Islet of Langerhans (tissue), 1 donor: ENCODE measurements at regions not wholly inside any gene's neighbourhood (a gene's known extent, or its start where the extent isn't known, plus 50 kb on each side); places are given as distances from the start of the nearest gene placed in this dataset.
A peak's percentile ranks its signal among the peaks of the same experiment; 100 is the strongest.
"Not testable (repeated sequence)": the region's sequence is repeated elsewhere in the genome, so short reads cannot be mapped to it uniquely, and the experiment has no call there.

ENCODE experiments used
- FAIRE-seq: peaks from one replicate; lab custom pipeline; 2011; peaks lifted over from hg19 to GRCh38; lab: Jason Lieb, UNC

DNA sequence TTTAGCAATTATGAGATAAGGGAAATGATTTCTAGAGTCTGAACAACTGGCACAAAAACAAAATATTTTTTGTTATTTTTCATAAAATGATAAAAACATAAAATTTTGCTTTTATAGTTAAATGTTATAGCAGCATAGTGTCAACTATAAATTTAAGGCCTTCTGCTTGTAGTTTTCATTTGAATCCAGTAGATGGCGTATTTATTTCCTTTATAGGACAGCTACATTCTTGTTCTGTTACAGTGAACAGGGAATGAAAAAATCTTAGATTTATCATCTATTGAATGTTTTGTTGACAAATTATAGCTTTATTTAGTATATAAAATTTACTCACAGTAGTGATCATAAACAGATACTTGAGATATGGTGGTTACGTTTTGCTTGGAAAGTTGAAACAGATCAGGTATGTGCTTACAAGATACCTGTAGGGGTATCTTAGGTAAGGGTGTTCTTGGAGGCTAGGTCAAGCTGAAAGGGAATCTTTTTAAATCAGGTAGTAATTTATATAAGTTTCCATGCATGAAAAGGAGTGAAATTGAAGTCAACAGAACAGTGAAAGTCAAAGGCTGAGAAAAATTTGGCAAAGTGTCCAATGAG, 239.3 kb upstream of the GRIN3A start:
- peak; percentile 99 for FAIRE-seq

DNA sequence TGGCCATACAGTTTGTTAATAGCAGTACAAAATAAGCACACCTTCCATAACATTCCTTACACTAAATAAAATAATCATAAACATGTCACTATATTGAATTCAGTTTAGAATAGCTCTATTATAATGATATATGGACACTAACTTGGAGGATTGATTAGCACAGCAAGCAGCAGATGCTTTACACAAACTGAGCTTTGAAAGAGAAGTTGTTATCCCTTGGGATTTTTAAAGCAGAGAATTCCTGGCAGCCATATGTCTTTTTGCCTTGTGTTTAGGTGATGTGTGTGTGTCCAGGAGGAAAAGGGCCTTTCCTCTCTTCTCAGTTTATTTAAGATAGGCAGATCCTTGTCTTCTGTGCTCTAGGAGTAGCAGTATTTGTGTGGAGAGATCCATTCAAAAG, 232.2 kb upstream of the GRIN3A start:
- FAIRE-seq = no peak

- no peak for FAIRE-seq
Observed at GRCh38 chr9:101968392-101968791, 229.9 kb upstream of the GRIN3A start.

- FAIRE-seq = no peak
Observed at GRCh38 chr9:101966691-101967090, 228.2 kb upstream of the GRIN3A start.

DNA sequence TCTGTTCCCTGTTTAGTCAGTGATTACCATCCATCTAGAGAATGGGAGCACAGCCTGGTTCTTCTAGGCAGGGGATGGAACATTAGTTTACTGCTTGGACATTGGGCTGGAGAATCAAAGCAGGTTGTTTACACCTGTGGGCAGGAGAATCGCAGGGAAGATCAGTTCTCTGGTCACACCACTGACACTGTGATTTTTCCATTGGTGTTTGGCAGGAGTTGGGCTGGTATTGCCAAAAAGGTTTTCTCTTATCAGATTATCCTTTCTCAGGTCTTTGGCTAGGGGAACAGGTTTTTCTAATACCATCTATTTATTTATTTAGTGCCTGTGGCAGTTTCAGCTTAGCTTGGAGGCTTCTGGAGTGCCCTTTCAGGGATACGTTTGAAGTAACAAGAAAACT, 219.3 kb upstream of the GRIN3A start:
- FAIRE-seq = no peak

- FAIRE-seq = no peak
Observed at GRCh38 chr9:101951598-101951997, 213.2 kb upstream of the GRIN3A start.

DNA sequence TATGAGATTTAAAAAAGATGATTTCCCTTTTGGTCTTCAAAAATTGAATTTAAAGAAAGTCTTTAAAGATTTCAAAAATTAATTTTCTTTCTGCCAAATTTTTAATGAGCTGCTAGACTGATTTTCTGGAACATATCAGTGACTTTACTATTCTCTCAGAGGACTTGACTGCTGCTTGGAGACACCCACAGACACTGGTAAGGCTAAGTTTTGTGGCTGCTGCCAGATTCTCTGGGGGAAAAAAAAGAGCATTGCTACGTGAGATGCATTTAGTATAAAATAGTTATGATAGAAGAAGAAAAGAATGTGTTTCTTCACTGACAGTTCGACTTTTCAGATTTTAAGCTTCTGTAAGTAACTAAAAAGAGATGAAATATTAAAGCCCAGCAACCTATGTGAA, 193.3 kb upstream of the GRIN3A start:
- FAIRE-seq = no peak

- no peak for FAIRE-seq
Observed at GRCh38 chr9:101930783-101931182, 192.3 kb upstream of the GRIN3A start.

- FAIRE-seq = no peak
Observed at GRCh38 chr9:101925498-101925897, 187.1 kb upstream of the GRIN3A start.

GRCh38 chr9:101923451-101923850, 185.0 kb upstream of the GRIN3A start:
- no peak for FAIRE-seq

GRCh38 chr9:101916948-101917347, 178.5 kb upstream of the GRIN3A start:
- FAIRE-seq = not testable (repeated sequence)

GRCh38 chr9:101915482-101915881, 177.0 kb upstream of the GRIN3A start:
- no peak for FAIRE-seq

- FAIRE-seq = peak; percentile 5
Observed at GRCh38 chr9:101912698-101913097, 174.3 kb upstream of the GRIN3A start.

DNA sequence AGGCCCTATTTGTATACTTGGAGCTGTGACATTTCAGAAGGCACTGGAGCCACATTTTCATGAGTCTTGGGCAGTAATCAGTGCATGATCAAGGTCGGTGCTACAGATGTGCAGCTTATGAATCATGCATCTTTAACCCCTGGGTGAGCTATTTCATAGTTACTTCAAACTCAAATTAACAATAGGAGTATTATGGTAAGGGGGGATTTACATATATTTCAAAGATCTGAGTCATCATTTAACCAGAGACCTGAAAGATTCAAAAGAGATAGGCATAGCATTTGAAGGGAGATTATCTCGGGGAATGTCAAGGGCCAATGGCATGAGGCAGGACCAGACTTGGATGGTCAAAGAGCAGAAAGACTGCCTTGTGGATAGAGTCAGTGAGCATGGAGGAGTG, 169.0 kb upstream of the GRIN3A start:
- FAIRE-seq = no peak

DNA sequence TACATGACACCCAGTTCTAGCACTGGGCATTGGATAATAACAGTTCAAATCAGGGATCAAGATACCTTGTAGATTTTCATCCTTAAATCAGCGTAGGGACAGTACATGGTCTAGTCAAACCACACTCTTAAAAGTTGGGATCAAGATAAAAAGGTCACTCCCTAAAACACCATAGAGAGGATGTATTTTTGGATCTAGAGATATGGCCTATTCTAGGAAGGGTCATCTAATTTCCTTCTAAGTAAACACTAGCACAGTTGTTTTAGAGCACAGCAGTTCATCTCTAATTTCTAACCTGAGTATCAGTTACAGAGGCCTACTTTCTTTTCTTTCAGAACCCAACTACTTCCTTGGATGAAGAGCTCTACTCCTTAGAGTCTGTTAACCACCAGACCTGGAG, 166.4 kb upstream of the GRIN3A start:
- no peak for FAIRE-seq

GRCh38 chr9:101902051-101902450, 163.6 kb upstream of the GRIN3A start:
- no peak for FAIRE-seq

DNA sequence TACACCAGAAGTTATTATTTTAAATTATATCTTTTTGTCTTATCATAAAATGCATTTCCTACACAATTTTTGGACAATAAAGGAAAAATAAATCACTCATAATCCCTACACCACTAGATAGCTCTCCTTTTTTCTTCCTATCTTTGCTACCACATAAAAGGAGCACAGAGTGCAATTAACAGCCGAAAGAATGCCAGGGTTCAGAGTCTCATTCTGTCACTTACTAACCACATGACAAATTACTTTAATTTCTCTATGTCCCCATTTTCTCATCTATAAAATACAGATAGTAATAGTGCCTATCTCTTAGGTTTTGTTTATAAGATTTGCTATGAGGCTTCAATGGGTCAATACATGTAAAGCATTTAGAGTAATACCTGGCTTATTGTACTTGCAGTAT, 158.7 kb upstream of the GRIN3A start:
- FAIRE-seq = no peak

GRCh38 chr9:101893661-101894646, 155.5 kb upstream of the GRIN3A start:
- no peak for FAIRE-seq

DNA sequence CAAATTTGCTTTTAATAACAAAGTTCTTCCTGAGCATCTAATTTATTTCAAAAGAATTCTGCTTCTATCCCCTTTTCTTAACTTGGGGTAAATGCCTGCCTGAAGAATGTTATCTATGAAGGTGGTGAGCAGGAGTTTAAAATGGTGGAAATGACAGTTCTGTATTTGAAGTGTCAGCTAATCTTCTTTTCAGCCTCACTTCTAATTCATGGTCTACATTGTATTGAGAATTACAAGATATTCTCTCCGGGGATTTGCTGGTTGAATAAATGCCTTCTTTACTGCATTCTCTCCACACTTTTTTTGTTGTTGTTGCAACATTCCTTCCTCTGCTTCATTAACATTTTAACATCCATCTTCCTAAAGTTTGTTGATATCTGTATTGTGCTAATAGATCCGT, 143.1 kb upstream of the GRIN3A start:
- FAIRE-seq = no peak

- FAIRE-seq = no peak
Observed at GRCh38 chr9:101880846-101881245, 142.4 kb upstream of the GRIN3A start.

- FAIRE-seq = no peak
Observed at GRCh38 chr9:101878734-101879133, 140.3 kb upstream of the GRIN3A start.

DNA sequence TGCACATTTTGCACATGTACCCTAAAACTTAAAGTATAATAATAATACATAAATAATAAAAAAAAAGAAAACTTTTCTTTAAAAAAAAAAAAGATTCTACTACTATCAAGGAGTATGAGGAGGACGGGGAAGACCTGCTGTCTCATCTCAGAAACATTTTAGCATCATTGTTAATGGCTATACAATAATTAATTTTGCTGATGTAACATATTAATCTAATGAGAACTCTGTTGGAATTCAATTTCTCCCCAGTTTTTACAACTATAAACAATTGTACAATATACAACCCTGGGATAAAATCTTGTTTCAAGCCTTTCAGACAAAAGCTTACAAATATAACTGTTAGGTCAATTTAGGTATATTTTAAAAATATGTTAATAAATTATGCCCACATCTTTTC, 139.0 kb upstream of the GRIN3A start:
- no peak for FAIRE-seq

DNA sequence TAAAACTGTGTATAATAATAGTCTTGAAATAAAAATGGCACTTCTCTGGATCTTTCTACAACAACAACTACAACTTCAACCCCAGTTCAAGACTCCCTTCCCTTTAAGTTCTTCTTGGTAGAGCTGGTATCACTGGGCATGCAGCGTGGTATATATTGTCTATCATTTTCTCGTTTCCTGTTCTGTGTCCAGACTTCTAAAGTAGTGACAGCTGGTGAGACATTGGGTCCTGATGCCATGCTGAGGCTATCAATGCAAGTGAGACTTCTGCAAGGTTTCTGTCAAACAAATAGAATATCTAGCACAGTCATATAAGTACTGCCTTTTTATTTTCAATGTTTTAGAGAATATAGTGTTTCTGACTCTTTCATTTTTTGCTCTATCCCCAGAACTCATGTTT, 123.0 kb upstream of the GRIN3A start:
- FAIRE-seq = no peak

DNA sequence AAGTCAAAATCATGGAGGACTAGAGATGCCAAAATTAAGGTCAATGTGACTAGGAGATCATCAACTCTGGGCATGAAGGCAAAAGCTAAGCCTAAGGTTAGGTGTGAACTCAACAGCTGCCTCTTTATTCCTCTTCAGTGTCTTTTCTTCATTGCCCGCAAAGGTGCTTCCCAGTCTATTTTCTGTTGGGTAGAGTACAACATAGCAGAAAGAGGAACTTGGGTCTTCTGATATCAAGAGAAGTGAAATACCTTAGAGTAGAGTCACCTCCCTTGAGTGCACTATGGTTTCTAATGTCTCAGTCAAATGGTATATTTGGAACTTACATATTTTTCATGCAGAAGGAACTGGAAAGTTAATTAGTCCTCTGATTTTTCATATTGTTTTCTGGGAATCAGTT, 122.5 kb upstream of the GRIN3A start:
- FAIRE-seq = no peak
